GM23338 (cell line): ENCODE measurements at regions not wholly inside any gene's neighbourhood (a gene's known extent, or its start where the extent isn't known, plus 50 kb on each side); places are given as distances from the start of the nearest gene placed in this dataset.

Experiments
- ATAC-seq: fragments of 200-7000 bp; cut with Tn5 transposase; 3 replicates; pipeline ENCODE4 v1.9.1; 2020
- DNase-seq: peaks from one replicate; pipeline ENCODE4 v3.0.0-alpha.2; 2015; ENCODE audit warnings: low spot score
- H2AFZ ChIP-seq: fragments of 200-600 bp; sonication (generic); 2 replicates; pipeline ENCODE4 v1.8.0; 2016; ENCODE audit warnings: antibody characterized with exemption, mild to moderate bottlenecking, moderate library complexity
- H3F3A ChIP-seq: fragments of 200-600 bp; sonication (generic); replicated peaks from 2 replicates; pipeline ENCODE4 v1.8.0; 2017; ENCODE audit warnings: antibody characterized with exemption, mixed run types, low read depth
- H3K27ac ChIP-seq: fragments of 200-600 bp; sonication (generic); 2 replicates; pipeline ENCODE4 v1.6.1; 2016; ENCODE audit warnings: low read depth
- H3K27me3 ChIP-seq: fragments of 200-600 bp; sonication (generic); 2 replicates; pipeline ENCODE4 v1.8.0; 2016; ENCODE audit warnings: mild to moderate bottlenecking, mixed run types, moderate library complexity; ENCODE audit not compliant: insufficient read depth
- H3K36me3 ChIP-seq: fragments of 200-600 bp; sonication (generic); 2 replicates; pipeline ENCODE4 v1.8.0; 2016; ENCODE audit warnings: mild to moderate bottlenecking; ENCODE audit not compliant: insufficient read depth
- H3K4me1 ChIP-seq: fragments of 200-600 bp; sonication (generic); 2 replicates; pipeline ENCODE4 v1.8.0; 2016; ENCODE audit warnings: mild to moderate bottlenecking, moderate library complexity; ENCODE audit not compliant: insufficient read depth
- H3K4me2 ChIP-seq: fragments of 200-600 bp; sonication (generic); 2 replicates; pipeline ENCODE4 v1.7.1; 2017; ENCODE audit warnings: mixed run types
- H3K4me3 ChIP-seq: fragments of 200-600 bp; sonication (generic); 2 replicates; pipeline ENCODE4 v1.6.1; 2016; ENCODE audit warnings: mixed run types
- H3K79me2 ChIP-seq: fragments of 200-600 bp; sonication (generic); replicated peaks from 2 replicates; pipeline ENCODE4 v1.8.0; 2017; ENCODE audit warnings: mild to moderate bottlenecking; ENCODE audit not compliant: insufficient read depth
- H3K9me2 ChIP-seq: fragments of 200-600 bp; sonication (generic); 2 replicates; pipeline ENCODE4 v1.8.0; 2017; ENCODE audit not compliant: insufficient read depth
- H4K20me1 ChIP-seq: fragments of 200-600 bp; sonication (generic); replicated peaks from 2 replicates; pipeline ENCODE4 v1.8.0; 2017; ENCODE audit warnings: mild to moderate bottlenecking; ENCODE audit not compliant: insufficient read depth
- H3K27ac Mint-ChIP-seq: 2 replicates; pipeline ENCODE4 v1.8.0; 2020; ENCODE audit warnings: inconsistent platforms, mild to moderate bottlenecking, moderate library complexity, mixed read lengths
- H3K27me3 Mint-ChIP-seq: 3 replicates; pipeline ENCODE4 v1.8.0; 2022; ENCODE audit warnings: low read depth, mild to moderate bottlenecking, moderate library complexity, mixed read lengths, inconsistent platforms; ENCODE audit not compliant: insufficient read depth, poor library complexity
- H3K36me3 Mint-ChIP-seq: 3 replicates; pipeline ENCODE4 v1.8.0; 2021; ENCODE audit warnings: low read depth, mild to moderate bottlenecking, inconsistent platforms, moderate library complexity, mixed read lengths
- H3K4me1 Mint-ChIP-seq: 3 replicates; pipeline ENCODE4 v1.8.0; 2020; ENCODE audit warnings: mild to moderate bottlenecking, inconsistent platforms, mixed read lengths
- H3K4me3 Mint-ChIP-seq: 3 replicates; pipeline ENCODE4 v1.8.0; 2021; ENCODE audit warnings: moderate library complexity, mild to moderate bottlenecking, inconsistent platforms, mixed read lengths
- H3K9me3 Mint-ChIP-seq: 3 replicates; pipeline ENCODE4 v1.8.0; 2020; ENCODE audit warnings: moderate library complexity, mild to moderate bottlenecking, inconsistent platforms, mixed read lengths
- CREB1 ChIP-seq: fragments of 250-450 bp; sonication (Bioruptor Pico); IDR thresholded peaks from 2 replicates; pipeline ENCODE4 v1.5.0; 2020; ENCODE audit warnings: low read depth, mild to moderate bottlenecking, moderate library complexity
- ETS1 ChIP-seq: IDR thresholded peaks from 2 replicates; pipeline ENCODE4 v1.6.1; 2016; ENCODE audit warnings: antibody characterized with exemption
- EZH2 ChIP-seq: fragments of 200-600 bp; sonication (generic); IDR thresholded peaks from one replicate; pipeline ENCODE4 v1.8.0; 2017; ENCODE audit warnings: antibody characterized with exemption, mild to moderate bottlenecking, low read depth; ENCODE audit not compliant: unreplicated experiment
- JUNB ChIP-seq: IDR thresholded peaks from one replicate; pipeline ENCODE4 v1.6.1; 2016; ENCODE audit warnings: antibody characterized with exemption; ENCODE audit not compliant: unreplicated experiment
- NANOG ChIP-seq: IDR thresholded peaks from 2 replicates; pipeline ENCODE4 v1.6.1; 2016; ENCODE audit warnings: antibody characterized with exemption, borderline replicate concordance
- POLR2AphosphoS5 ChIP-seq: IDR thresholded peaks from 2 replicates; pipeline ENCODE4 v1.6.1; 2016; ENCODE audit warnings: antibody characterized with exemption, low read depth
- STAT1 ChIP-seq: IDR thresholded peaks from one replicate; pipeline ENCODE4 v1.6.1; 2016; ENCODE audit warnings: antibody characterized with exemption; ENCODE audit not compliant: unreplicated experiment
- ZNF114 ChIP-seq: fragments of 250-450 bp; sonication (Bioruptor Pico); IDR thresholded peaks from 2 replicates; pipeline ENCODE4 v1.5.0; 2020; ENCODE audit warnings: mild to moderate bottlenecking, moderate library complexity
- ZNF331 ChIP-seq: fragments of 250-450 bp; sonication (Bioruptor Pico); IDR thresholded peaks from 2 replicates; pipeline ENCODE4 v1.5.0; 2020; ENCODE audit warnings: low read depth, mild to moderate bottlenecking, moderate library complexity
- TF ChIP-seq, protein P1 (sequence below): IDR thresholded peaks from one replicate; pipeline ENCODE4 v1.6.1; 2018; ENCODE audit warnings: antibody characterized with exemption; ENCODE audit not compliant: unreplicated experiment
- TF ChIP-seq, protein P2 (sequence below), 2 experiments: fragments of 200-600 bp in 1 of 2; sonication (generic) in 1 of 2; conservative IDR thresholded peaks; 2 replicates each; pipeline versions ENCODE4 v1.5.1 to v1.6.1; 2016 to 2017; ENCODE audit warnings: antibody characterized with exemption in 2 of 2, low read depth in 2 of 2, mild to moderate bottlenecking in 2 of 2, moderate library complexity in 1 of 2

DNA sequence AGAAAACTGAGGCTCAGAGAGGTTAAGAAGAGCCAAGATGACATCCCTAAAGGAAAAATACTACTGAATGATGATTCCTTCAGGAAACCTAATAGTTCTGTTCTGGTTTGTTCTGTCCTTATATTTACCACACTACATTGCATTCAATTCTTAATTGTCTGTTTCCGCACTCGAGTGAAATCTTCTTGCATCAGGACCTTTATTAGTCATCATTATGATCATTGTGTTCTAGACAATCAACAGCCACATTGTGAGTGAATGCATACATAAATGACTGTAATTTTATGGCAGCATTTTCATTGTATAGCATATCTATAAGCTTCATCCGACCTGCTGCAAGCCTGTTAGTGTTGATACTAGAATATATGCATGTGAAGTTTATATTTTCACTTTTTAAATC lies 156.7 kb upstream of the FAM241A start (continued):
- TF ChIP-seq, protein P1, sequence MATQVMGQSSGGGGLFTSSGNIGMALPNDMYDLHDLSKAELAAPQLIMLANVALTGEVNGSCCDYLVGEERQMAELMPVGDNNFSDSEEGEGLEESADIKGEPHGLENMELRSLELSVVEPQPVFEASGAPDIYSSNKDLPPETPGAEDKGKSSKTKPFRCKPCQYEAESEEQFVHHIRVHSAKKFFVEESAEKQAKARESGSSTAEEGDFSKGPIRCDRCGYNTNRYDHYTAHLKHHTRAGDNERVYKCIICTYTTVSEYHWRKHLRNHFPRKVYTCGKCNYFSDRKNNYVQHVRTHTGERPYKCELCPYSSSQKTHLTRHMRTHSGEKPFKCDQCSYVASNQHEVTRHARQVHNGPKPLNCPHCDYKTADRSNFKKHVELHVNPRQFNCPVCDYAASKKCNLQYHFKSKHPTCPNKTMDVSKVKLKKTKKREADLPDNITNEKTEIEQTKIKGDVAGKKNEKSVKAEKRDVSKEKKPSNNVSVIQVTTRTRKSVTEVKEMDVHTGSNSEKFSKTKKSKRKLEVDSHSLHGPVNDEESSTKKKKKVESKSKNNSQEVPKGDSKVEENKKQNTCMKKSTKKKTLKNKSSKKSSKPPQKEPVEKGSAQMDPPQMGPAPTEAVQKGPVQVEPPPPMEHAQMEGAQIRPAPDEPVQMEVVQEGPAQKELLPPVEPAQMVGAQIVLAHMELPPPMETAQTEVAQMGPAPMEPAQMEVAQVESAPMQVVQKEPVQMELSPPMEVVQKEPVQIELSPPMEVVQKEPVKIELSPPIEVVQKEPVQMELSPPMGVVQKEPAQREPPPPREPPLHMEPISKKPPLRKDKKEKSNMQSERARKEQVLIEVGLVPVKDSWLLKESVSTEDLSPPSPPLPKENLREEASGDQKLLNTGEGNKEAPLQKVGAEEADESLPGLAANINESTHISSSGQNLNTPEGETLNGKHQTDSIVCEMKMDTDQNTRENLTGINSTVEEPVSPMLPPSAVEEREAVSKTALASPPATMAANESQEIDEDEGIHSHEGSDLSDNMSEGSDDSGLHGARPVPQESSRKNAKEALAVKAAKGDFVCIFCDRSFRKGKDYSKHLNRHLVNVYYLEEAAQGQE: no peak
- TF ChIP-seq ZNF114 (no peak), CREB1 (CRISPR knock-in tag) (no peak), ZNF331 (CRISPR knock-in tag) (no peak), STAT1 (no peak), ETS1 (no peak), NANOG (no peak), EZH2 (no peak)

DNA sequence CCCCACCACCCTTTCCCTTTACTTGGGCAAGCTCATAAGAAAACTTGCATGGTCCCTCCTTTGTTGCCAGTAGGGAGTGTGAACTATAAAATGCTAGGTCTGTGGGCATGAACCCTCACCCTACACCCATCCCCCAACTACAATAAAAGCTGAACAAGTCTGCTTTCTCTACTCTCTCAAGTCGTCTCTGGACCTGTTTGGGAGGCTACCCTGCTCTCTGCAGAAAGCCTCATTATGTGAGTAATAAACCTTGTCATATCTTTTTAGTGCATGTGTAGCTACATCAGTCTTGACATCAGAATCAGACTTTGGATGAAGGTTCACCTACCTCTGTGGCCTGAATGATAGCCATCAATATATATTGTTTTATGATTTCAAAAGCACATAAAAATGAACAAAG lies 155.4 kb upstream of the FAM241A start:
- H3K9me3 Mint-ChIP-seq: no peaks in the 10 kb centered on the region
- no peaks in the 10 kb centered on the region for H3F3A ChIP-seq
- H3K36me3 ChIP-seq: no peaks in the 10 kb centered on the region
- H3K27ac Mint-ChIP-seq: no peak overlapping the region
- no peaks in the 10 kb centered on the region for H3K27me3 Mint-ChIP-seq
- no peak overlapping the region for H3K4me3 ChIP-seq
- DNase-seq: no peak
- no peak overlapping the region for H3K4me2 ChIP-seq
- H3K27me3 ChIP-seq: no peaks in the 10 kb centered on the region
- no peaks in the 10 kb centered on the region for H3K79me2 ChIP-seq
- ATAC-seq: no peak
- H3K9me2 ChIP-seq: no peaks in the 10 kb centered on the region
- H3K4me3 Mint-ChIP-seq: no peak overlapping the region
- H4K20me1 ChIP-seq: no peaks in the 10 kb centered on the region
- H3K4me1 ChIP-seq: peaks cover 11% of the 10 kb centered on the region
- H3K4me1 Mint-ChIP-seq: peaks cover 14% of the 10 kb centered on the region
- no peak overlapping the region for H2AFZ ChIP-seq
- H3K36me3 Mint-ChIP-seq: no peaks in the 10 kb centered on the region
- no peak overlapping the region for H3K27ac ChIP-seq
- TF ChIP-seq EZH2 (no peak), ZNF114 (no peak), POLR2AphosphoS5 (no peak), STAT1 (no peak), CREB1 (CRISPR knock-in tag) (no peak), NANOG (no peak), JUNB (no peak), ETS1 (no peak)
- TF ChIP-seq, protein P1: no peak
- TF ChIP-seq, protein P2, sequence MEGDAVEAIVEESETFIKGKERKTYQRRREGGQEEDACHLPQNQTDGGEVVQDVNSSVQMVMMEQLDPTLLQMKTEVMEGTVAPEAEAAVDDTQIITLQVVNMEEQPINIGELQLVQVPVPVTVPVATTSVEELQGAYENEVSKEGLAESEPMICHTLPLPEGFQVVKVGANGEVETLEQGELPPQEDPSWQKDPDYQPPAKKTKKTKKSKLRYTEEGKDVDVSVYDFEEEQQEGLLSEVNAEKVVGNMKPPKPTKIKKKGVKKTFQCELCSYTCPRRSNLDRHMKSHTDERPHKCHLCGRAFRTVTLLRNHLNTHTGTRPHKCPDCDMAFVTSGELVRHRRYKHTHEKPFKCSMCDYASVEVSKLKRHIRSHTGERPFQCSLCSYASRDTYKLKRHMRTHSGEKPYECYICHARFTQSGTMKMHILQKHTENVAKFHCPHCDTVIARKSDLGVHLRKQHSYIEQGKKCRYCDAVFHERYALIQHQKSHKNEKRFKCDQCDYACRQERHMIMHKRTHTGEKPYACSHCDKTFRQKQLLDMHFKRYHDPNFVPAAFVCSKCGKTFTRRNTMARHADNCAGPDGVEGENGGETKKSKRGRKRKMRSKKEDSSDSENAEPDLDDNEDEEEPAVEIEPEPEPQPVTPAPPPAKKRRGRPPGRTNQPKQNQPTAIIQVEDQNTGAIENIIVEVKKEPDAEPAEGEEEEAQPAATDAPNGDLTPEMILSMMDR (conservative IDR thresholded peaks at IDR 0.05; ENCODE audit: low read depth in 2 of 2): no peak
